ENCODE measurements at regions not wholly inside any gene's neighbourhood (a gene's known extent, or its start where the extent isn't known, plus 50 kb on each side); places are given as distances from the start of the nearest gene placed in this dataset.

GRCh38 chr17:37844158-37844976 is 79.8 kb upstream of the TBC1D3K start:
- Mint-ChIP-seq H3K4me3 (peak overlapping the region; percentile 62), H3K27ac (no peak overlapping the region), H3K4me1 (no peaks in the 10 kb centered on the region), H3K36me3 (no peaks in the 10 kb centered on the region), H3K27me3 (ENCODE audit: low read depth) (peaks cover 2% of the 10 kb centered on the region; the same call in 1 of the 2 replicates), H3K9me3 (no peaks in the 10 kb centered on the region)
- ATAC-seq: peak; percentile 99
- ChIA-PET POLR2A (no interaction called here), CTCF (interaction anchor here (0.6 to 3.0 kb wide), 21 partner anchors 9 to 1243 kb away, joined by 3 to 19 read pairs (median 5); partner anchors contain the start of genes HNF1B, MRM1 and SYNRG)
- DNase-seq (ENCODE audit: low spot score): peak; percentile 88
- peak; percentile 87 for TF ChIP-seq CTCF (IDR thresholded peaks at IDR 0.05)
- TF ChIP-seq ZNF232 (CRISPR knock-in tag; IDR thresholded peaks at IDR 0.05): no peak
- 0 out of 2 replicates have a peak, but pooled peaks have one; percentile 6 for TF ChIP-seq USF1 (CRISPR knock-in tag; IDR thresholded peaks at IDR 0.05)
- TF ChIP-seq ETV6 (CRISPR knock-in tag; IDR thresholded peaks at IDR 0.05): peak; percentile 14; the same call in 1 of the 2 replicates

- ChIA-PET POLR2A (no interaction called here), CTCF (no interaction called here)
- Mint-ChIP-seq H3K9me3 (no peaks in the 10 kb centered on the region), H3K4me1 (no peaks in the 10 kb centered on the region), H3K27me3 (ENCODE audit: low read depth) (no peaks in the 10 kb centered on the region; the same call in 1 of the 2 replicates), H3K36me3 (no peaks in the 10 kb centered on the region), H3K27ac (no peak overlapping the region), H3K4me3 (no peak overlapping the region)
- ATAC-seq (no peak), DNase-seq (ENCODE audit: low spot score) (no peak)
- no peak for TF ChIP-seq MYBL2 (CRISPR knock-in tag; IDR thresholded peaks at IDR 0.05)
- no peak for TF ChIP-seq USF1 (CRISPR knock-in tag; IDR thresholded peaks at IDR 0.05)
- no peak for TF ChIP-seq TP53 (CRISPR knock-in tag; IDR thresholded peaks at IDR 0.05)
- TF ChIP-seq ZNF138 (CRISPR knock-in tag; conservative IDR thresholded peaks at IDR 0.05): no peak
- TF ChIP-seq ZSCAN18 (CRISPR knock-in tag; IDR thresholded peaks at IDR 0.05): no peak
- no peak for TF ChIP-seq ZNF232 (CRISPR knock-in tag; IDR thresholded peaks at IDR 0.05)
- no peak for TF ChIP-seq OVOL2 (CRISPR knock-in tag; IDR thresholded peaks at IDR 0.05; ENCODE audit: borderline replicate concordance)
- TF ChIP-seq STAT6 (CRISPR knock-in tag; conservative IDR thresholded peaks at IDR 0.05; ENCODE audit: low read depth): no peak
- TF ChIP-seq FOXP4 (CRISPR knock-in tag; IDR thresholded peaks at IDR 0.05): no peak
- TF ChIP-seq MAX (CRISPR knock-in tag; IDR thresholded peaks at IDR 0.05): no peak
- no peak for TF ChIP-seq FOXP1 (CRISPR knock-in tag; IDR thresholded peaks at IDR 0.05; ENCODE audit: borderline replicate concordance)
- no peak for TF ChIP-seq ATF6 (CRISPR knock-in tag; IDR thresholded peaks at IDR 0.05)
- TF ChIP-seq TEAD4 (CRISPR knock-in tag; IDR thresholded peaks at IDR 0.05): no peak
- no peak for TF ChIP-seq AFF4 (CRISPR knock-in tag; IDR thresholded peaks at IDR 0.05; ENCODE audit: borderline replicate concordance)
Observed at GRCh38 chr17:37842401-37842800, 81.8 kb upstream of the TBC1D3K start.
